CD4-positive, alpha-beta T cell treated with Interferon alpha-2 for 1 hour (primary cell): ENCODE measurements at regions not wholly inside any gene's neighbourhood (a gene's known extent, or its start where the extent isn't known, plus 50 kb on each side); places are given as distances from the start of the nearest gene placed in this dataset.
A peak's percentile ranks its signal among the peaks of the same experiment; 100 is the strongest.

Experiments
- DNase-seq, 2 donors: peaks; one replicate each; pipeline ENCODE4 v3.0.0-alpha.2; 2020 to 2022

DNA sequence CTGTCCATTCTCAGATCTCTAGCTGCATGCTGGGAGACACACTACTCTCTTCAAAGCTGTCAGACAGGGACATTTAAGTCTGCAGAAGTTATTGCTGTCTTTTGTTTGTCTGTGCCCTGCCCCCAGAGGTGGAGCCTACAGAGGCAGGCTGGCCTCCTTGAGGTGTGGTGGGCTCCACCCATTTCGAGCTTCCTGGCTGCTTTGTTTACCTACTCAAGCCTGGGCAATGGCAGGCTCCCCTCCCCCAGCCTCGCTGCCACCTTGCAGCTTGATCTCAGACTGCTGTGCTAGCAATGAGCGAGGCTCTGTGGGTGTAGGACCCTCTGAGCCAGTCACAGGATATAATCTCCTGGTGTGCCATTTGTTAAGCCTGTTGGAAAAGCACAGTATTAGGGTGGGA is 59.4 kb upstream of the NUDT11 start:
- DNase-seq, result peak in 1 of 2 donors; percentile 0
